Vagina (tissue), 2 donors: ENCODE measurements at regions not wholly inside any gene's neighbourhood (a gene's known extent, or its start where the extent isn't known, plus 50 kb on each side); places are given as distances from the start of the nearest gene placed in this dataset.

Source experiments
- DNase-seq, 2 donors: peaks; one replicate each; pipeline ENCODE4 v3.0.0-alpha.2; 2017; ENCODE audit errors: extremely low spot score in 2 of 2
- H3K27ac ChIP-seq: fragments of 200-600 bp; sonication (generic); one replicate; pipeline ENCODE4 v1.5.1; 2019
- H3K27me3 ChIP-seq: fragments of 200-600 bp; sonication (generic); one replicate; pipeline ENCODE4 v1.5.1; 2019
- H3K36me3 ChIP-seq, 2 donors: fragments of 200-600 bp; sonication (generic); one replicate each; pipeline ENCODE4 v1.5.1; 2017 to 2019
- H3K4me1 ChIP-seq: fragments of 200-600 bp; sonication (generic); one replicate; pipeline ENCODE4 v1.5.1; 2019
- H3K4me3 ChIP-seq, 2 donors: fragments of 200-600 bp; sonication (generic); 1 replicate in 1 of 2; 2 replicates in 1 of 2; pipeline ENCODE4 v1.5.1; 2016 to 2019
- H3K9me3 ChIP-seq: fragments of 200-600 bp; sonication (generic); one replicate; pipeline ENCODE4 v1.5.1; 2019
- CTCF ChIP-seq, 3 experiments: fragments of 450-650 bp in 2 of 3; fragments of 200-600 bp in 1 of 3; sonication (generic) in 1 of 3; IDR thresholded peaks; one replicate each; pipeline ENCODE4 v1.5.1; 2017 to 2019; ENCODE audit warnings: antibody characterized with exemption in 3 of 3, mild to moderate bottlenecking in 2 of 3, moderate library complexity in 2 of 3
- POLR2A ChIP-seq, 2 donors: fragments of 450-650 bp; IDR thresholded peaks; one replicate each; pipeline ENCODE4 v1.6.1; 2017; ENCODE audit warnings: antibody characterized with exemption in 2 of 2, mild to moderate bottlenecking in 2 of 2, moderate library complexity in 2 of 2
- POLR2AphosphoS5 ChIP-seq, 2 donors: sonication (generic); formaldehyde crosslinking; IDR thresholded peaks; one replicate each; pipeline ENCODE4 v1.9.0; 2017; ENCODE audit warnings: antibody characterized with exemption in 2 of 2, mild to moderate bottlenecking in 2 of 2, low read depth in 1 of 2; ENCODE audit not compliant: insufficient read depth in 1 of 2
- intact Hi-C: fragments of 100-400 bp; cut with DNase I; formaldehyde crosslinking; loops from one replicate; pipeline ENCODE4 v1.15.1; 2023

GRCh38 chr2:236667526-236667925 is 97.9 kb downstream of the ACKR3 start:
- Histone ChIP-seq H3K27ac (no peak overlapping the region), H3K27me3 (no peaks in the 10 kb centered on the region), H3K4me3 (no peak overlapping the region), H3K9me3 (no peaks in the 10 kb centered on the region), H3K36me3 (no peaks in the 10 kb centered on the region), H3K4me1 (peaks cover 18% of the 10 kb centered on the region)
- intact Hi-C loops: no loop called here
- TF ChIP-seq POLR2A (IDR thresholded peaks at IDR 0.05) (no peak), POLR2AphosphoS5 (IDR thresholded peaks at IDR 0.05; ENCODE audit: insufficient read depth in 1 of 2, low read depth in 1 of 2) (no peak), CTCF (IDR thresholded peaks at IDR 0.05) (no peak)
- peak; percentile 55 to 81 for DNase-seq

- Histone ChIP-seq H3K36me3 (no peaks in the 10 kb centered on the region), H3K27me3 (no peaks in the 10 kb centered on the region), H3K9me3 (no peaks in the 10 kb centered on the region), H3K4me3 (no peak overlapping the region), H3K27ac (no peak overlapping the region), H3K4me1 (peaks cover 8% of the 10 kb centered on the region)
- peak; percentile 61 to 83 for DNase-seq
- intact Hi-C loops: no loop called here
- no peak for TF ChIP-seq CTCF (IDR thresholded peaks at IDR 0.05)
- TF ChIP-seq POLR2AphosphoS5 (IDR thresholded peaks at IDR 0.05; ENCODE audit: insufficient read depth in 1 of 2, low read depth in 1 of 2): no peak
- TF ChIP-seq POLR2A (IDR thresholded peaks at IDR 0.05): no peak
Measured at GRCh38 chr2:236668531-236668969, 98.9 kb downstream of the ACKR3 start.

DNA sequence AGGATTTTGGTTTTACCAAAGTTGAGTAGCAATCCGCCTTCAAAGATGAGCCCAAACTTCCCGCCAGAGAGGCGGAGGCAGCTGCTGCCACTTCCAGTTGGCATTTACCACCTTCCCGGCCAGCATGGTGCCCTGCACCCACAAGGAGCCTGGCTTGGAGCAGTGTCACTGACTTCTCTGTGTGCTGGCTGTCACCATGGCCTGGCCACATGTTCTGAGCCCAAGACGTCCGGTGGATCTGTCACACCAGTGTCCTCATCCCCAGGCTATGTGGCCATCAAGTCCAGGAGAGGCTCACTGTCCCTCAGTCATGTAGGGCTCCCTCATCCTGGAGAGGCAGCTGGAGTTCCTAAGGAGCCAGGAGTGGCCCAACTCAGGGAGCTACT is 100.6 kb downstream of the ACKR3 start:
- Histone ChIP-seq H3K4me3 (no peak overlapping the region), H3K4me1 (peaks cover 11% of the 10 kb centered on the region), H3K36me3 (no peaks in the 10 kb centered on the region), H3K27me3 (no peaks in the 10 kb centered on the region), H3K27ac (no peak overlapping the region), H3K9me3 (no peaks in the 10 kb centered on the region)
- no peak for TF ChIP-seq POLR2A (IDR thresholded peaks at IDR 0.05)
- TF ChIP-seq POLR2AphosphoS5 (IDR thresholded peaks at IDR 0.05; ENCODE audit: insufficient read depth in 1 of 2, low read depth in 1 of 2): no peak
- TF ChIP-seq CTCF (IDR thresholded peaks at IDR 0.05): no peak
- DNase-seq: peak; percentile 78 to 79
- intact Hi-C loops: no loop called here

- Histone ChIP-seq H3K36me3 (no peaks in the 10 kb centered on the region), H3K4me1 (peaks cover 12% of the 10 kb centered on the region), H3K9me3 (no peaks in the 10 kb centered on the region), H3K4me3 (no peak overlapping the region), H3K27ac (no peak overlapping the region), H3K27me3 (no peaks in the 10 kb centered on the region)
- DNase-seq: peak in 1 of 2 donors; percentile 95
- TF ChIP-seq POLR2A (IDR thresholded peaks at IDR 0.05) (no peak), CTCF (IDR thresholded peaks at IDR 0.05) (no peak), POLR2AphosphoS5 (IDR thresholded peaks at IDR 0.05; ENCODE audit: insufficient read depth in 1 of 2, low read depth in 1 of 2) (no peak)
- intact Hi-C loops: no loop called here
Measured at GRCh38 chr2:236671896-236672562, 102.4 kb downstream of the ACKR3 start.

GRCh38 chr2:236672606-236673005 is 103.0 kb downstream of the ACKR3 start:
- DNase-seq: no peak
- intact Hi-C loops: no loop called here

More at GRCh38 chr2:236672606-236673005, 103.0 kb downstream of the ACKR3 start:
- Histone ChIP-seq H3K4me3 (no peak overlapping the region), H3K9me3 (no peaks in the 10 kb centered on the region), H3K4me1 (peaks cover 12% of the 10 kb centered on the region), H3K27ac (no peak overlapping the region), H3K36me3 (no peaks in the 10 kb centered on the region), H3K27me3 (no peaks in the 10 kb centered on the region)
- TF ChIP-seq POLR2AphosphoS5 (IDR thresholded peaks at IDR 0.05; ENCODE audit: insufficient read depth in 1 of 2, low read depth in 1 of 2): no peak
- TF ChIP-seq CTCF (IDR thresholded peaks at IDR 0.05): no peak
- TF ChIP-seq POLR2A (IDR thresholded peaks at IDR 0.05): no peak
